ENCODE measurements at regions not wholly inside any gene's neighbourhood (a gene's known extent, or its start where the extent isn't known, plus 50 kb on each side); places are given as distances from the start of the nearest gene placed in this dataset.
"Not testable (repeated sequence)": the region's sequence is repeated elsewhere in the genome, so short reads cannot be mapped to it uniquely, and the experiment has no call there.

DNA sequence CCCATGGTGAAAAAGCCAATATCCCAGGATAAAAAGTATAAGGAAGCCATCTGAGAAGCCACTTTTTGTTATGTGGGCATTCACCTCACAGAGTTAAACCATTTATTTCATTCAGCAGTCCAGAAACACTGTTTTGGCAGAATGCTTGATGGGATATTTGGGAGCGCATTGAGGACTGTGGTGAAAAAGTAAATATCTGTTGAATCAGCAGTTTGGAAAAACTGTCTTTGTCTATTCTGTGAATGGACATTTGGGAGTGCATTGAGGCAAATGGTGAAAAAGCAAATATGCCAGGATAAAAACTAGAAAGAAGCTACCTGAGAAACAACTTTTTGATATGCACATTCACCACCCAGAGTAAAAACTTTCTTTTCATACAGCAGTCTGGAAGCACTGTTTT, 276.2 kb upstream of the TRIM48 start:
- no peak for TF ChIP-seq POLR2A (IDR thresholded peaks at IDR 0.05)
- TF ChIP-seq, protein P1, sequence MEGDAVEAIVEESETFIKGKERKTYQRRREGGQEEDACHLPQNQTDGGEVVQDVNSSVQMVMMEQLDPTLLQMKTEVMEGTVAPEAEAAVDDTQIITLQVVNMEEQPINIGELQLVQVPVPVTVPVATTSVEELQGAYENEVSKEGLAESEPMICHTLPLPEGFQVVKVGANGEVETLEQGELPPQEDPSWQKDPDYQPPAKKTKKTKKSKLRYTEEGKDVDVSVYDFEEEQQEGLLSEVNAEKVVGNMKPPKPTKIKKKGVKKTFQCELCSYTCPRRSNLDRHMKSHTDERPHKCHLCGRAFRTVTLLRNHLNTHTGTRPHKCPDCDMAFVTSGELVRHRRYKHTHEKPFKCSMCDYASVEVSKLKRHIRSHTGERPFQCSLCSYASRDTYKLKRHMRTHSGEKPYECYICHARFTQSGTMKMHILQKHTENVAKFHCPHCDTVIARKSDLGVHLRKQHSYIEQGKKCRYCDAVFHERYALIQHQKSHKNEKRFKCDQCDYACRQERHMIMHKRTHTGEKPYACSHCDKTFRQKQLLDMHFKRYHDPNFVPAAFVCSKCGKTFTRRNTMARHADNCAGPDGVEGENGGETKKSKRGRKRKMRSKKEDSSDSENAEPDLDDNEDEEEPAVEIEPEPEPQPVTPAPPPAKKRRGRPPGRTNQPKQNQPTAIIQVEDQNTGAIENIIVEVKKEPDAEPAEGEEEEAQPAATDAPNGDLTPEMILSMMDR (IDR thresholded peaks at IDR 0.05): no peak
- Histone ChIP-seq H3K36me3 (no peaks in the 10 kb centered on the region), H3K9me3 (no peaks in the 10 kb centered on the region), H3K4me3 (replicated peaks in 1 of 3) (no peak overlapping the region), H3K27me3 (no peaks in the 10 kb centered on the region), H3K4me1 (no peaks in the 10 kb centered on the region), H3K27ac (no peak overlapping the region)
- WGBS, 2 donors: 85 to 94% methylated on average over 1 of the region's 1 CpG
- no peak for DNase-seq
- intact Hi-C loops (cut with DNase I): no loop called here

DNA sequence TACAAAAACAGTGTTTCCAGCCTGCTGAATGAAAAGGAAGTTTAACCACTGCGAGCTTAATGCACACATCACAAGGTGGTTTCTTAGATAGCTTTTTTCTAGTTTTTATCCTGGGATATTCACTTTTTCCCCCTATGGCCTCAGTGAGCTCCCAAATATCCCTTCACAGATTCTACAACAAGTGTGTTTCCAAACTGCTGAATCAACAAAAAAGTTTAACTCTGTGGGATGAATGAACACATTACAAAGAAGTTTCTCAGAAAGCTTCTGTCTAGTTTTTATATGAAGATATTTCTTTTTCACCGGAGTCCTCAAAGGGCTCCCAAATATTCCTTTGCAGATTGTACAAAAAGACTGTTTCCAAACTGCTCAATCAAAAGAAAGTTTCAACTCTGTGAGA, 233.1 kb upstream of the TRIM48 start:
- H3K9me3 ChIP-seq; intact Hi-C loops (cut with DNase I): not testable (repeated sequence)
- 65 to 72% methylated on average over 2 of the region's 2 CpGs for WGBS, 2 donors

DNA sequence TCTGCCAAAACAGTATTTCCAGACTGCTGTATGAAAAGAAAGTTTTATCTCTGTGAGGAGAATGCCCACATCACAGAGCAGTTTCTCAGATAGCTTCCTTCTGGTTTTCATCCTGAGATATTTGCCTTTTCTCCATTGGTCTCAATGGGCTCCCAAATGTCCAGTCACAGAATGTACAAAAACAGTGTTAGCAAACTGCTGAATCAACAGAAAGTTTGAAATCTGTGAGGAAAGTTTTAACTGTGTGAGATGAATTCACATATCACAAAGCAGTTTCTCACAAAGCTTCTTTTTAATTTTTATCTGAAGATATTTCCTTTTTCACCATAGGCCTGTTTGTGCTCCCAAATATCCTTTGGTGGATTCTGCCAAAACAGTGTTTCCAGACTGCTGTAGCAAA, 207.2 kb upstream of the TRIM48 start:
- Histone ChIP-seq H3K4me1 (no peaks in the 10 kb centered on the region), H3K9me3 (no peaks in the 10 kb centered on the region), H3K27ac (no peak overlapping the region), H3K4me3 (replicated peaks in 1 of 3) (no peak overlapping the region), H3K36me3 (no peaks in the 10 kb centered on the region), H3K27me3 (no peaks in the 10 kb centered on the region)
- no peak for DNase-seq
- no peak for TF ChIP-seq POLR2A (IDR thresholded peaks at IDR 0.05)
- TF ChIP-seq, protein P1 (IDR thresholded peaks at IDR 0.05): no peak
- intact Hi-C loops (cut with DNase I): no loop called here

More for the DNA sequence above, 233.1 kb upstream of the TRIM48 start:
- not testable (repeated sequence) for H3K36me3 ChIP-seq; H3K4me3 ChIP-seq (replicated peaks in 1 of 3); H3K4me1 ChIP-seq; H3K27ac ChIP-seq; DNase-seq; H3K27me3 ChIP-seq

DNA sequence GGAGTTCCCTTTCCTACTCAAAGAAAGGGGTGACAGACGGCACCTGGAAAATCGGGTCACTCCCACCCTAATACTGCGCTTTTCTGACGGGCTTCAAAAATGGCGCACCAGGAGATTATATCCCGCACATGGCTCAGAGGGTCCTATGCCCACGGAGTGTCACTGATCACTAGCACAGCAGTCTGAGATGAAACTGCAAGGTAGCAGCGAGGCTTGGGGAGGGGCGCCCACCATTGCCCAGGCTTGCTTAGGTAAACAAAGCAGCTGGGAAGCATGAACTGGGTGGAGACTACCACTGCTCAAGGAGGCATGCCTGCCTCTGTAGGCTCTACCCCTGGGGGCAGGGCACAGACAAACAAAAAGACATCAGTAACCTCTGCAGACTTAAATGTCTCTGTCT, 177.4 kb upstream of the TRIM48 start:
- H3K4me3 ChIP-seq (replicated peaks in 1 of 3); H3K4me1 ChIP-seq; H3K27ac ChIP-seq; H3K9me3 ChIP-seq; H3K27me3 ChIP-seq; DNase-seq; H3K36me3 ChIP-seq: not testable (repeated sequence)
- WGBS, 2 donors: 78 to 84% methylated on average over 9 of the region's 9 CpGs
- intact Hi-C loops (cut with DNase I): loop anchor here (5.0 kb wide), 1 partner anchor 52 kb away; no protein-coding TSS in a partner anchor

DNA sequence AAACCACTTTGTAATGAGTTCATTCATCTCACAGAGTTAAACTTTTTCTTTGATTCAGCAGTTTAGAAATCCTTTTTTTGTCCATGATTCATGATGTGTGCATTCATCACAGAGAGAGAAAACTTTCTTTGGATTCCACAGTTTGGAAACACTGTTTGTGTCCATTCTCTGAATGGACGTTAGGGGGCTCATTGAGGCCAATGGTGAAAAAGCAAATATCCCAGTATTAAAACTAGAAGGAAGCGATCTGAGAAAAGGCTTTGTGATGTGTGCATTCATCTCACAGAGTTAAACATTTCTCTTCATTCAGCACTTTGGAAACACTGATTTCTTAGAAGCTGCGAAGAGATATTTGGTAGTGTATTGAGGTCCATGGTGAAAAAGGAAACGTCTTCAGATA, 155.6 kb upstream of the TRIM48 start:
- Histone ChIP-seq H3K27ac (no peak overlapping the region), H3K9me3 (no peaks in the 10 kb centered on the region), H3K4me1 (no peaks in the 10 kb centered on the region), H3K4me3 (replicated peaks in 1 of 3) (no peak overlapping the region), H3K27me3 (no peaks in the 10 kb centered on the region), H3K36me3 (no peaks in the 10 kb centered on the region)
- TF ChIP-seq, protein P1 (IDR thresholded peaks at IDR 0.05): no peak
- TF ChIP-seq POLR2A (IDR thresholded peaks at IDR 0.05): no peak
- intact Hi-C loops (cut with DNase I): no loop called here
- 59 to 63% methylated on average over 4 of the region's 4 CpGs for WGBS, 2 donors
- DNase-seq: no peak
